MCF 10A (cell line): ENCODE measurements at regions not wholly inside any gene's neighbourhood (a gene's known extent, or its start where the extent isn't known, plus 50 kb on each side); places are given as distances from the start of the nearest gene placed in this dataset.
"Not testable (repeated sequence)": the region's sequence is repeated elsewhere in the genome, so short reads cannot be mapped to it uniquely, and the experiment has no call there.

Experiments used
- BruUV-seq: library from RNA; stranded (reverse); fragments of 400-500 nt; replicated peaks from 2 replicates; lab custom pipeline; 2021; lab: Mats Ljungman, UMichigan
- CTCF ChIA-PET: fragments of 300-600 bp; sonication (Branson Sonifier 250); formaldehyde crosslinking; extraction: SDS; loops from one replicate; lab custom pipeline; 2021; ENCODE audit warnings: antibody characterized with exemption, inconsistent platforms; lab: Yijun Ruan, JAX
- POLR2A ChIA-PET: fragments of 300-600, 350-650 bp; sonication (Branson Sonifier 250); formaldehyde crosslinking; extraction: SDS; loops from one replicate; lab custom pipeline; 2020; ENCODE audit warnings: antibody characterized with exemption, inconsistent platforms; lab: Yijun Ruan, JAX
- DNase-seq: peaks from one replicate; pipeline ENCODE4 v3.0.0-alpha.2; 2018; ENCODE audit not compliant: unreplicated experiment
- H3K27ac Mint-ChIP-seq: one replicate; pipeline ENCODE4 v1.8.0; 2022; ENCODE audit warnings: mild to moderate bottlenecking, low read depth, mixed read lengths; ENCODE audit not compliant: unreplicated experiment
- H3K27me3 Mint-ChIP-seq: one replicate; pipeline ENCODE4 v1.8.0; 2022; ENCODE audit warnings: mixed read lengths; ENCODE audit not compliant: insufficient read depth, unreplicated experiment
- H3K36me3 Mint-ChIP-seq: one replicate; pipeline ENCODE4 v1.8.0; 2022; ENCODE audit warnings: mild to moderate bottlenecking, moderate library complexity, mixed read lengths; ENCODE audit not compliant: insufficient read depth, unreplicated experiment
- H3K4me1 Mint-ChIP-seq: one replicate; pipeline ENCODE4 v1.8.0; 2022; ENCODE audit warnings: mixed read lengths; ENCODE audit not compliant: insufficient read depth, unreplicated experiment
- H3K4me3 Mint-ChIP-seq: one replicate; pipeline ENCODE4 v1.8.0; 2022; ENCODE audit warnings: mild to moderate bottlenecking, moderate library complexity, mixed read lengths; ENCODE audit not compliant: unreplicated experiment
- H3K9me3 Mint-ChIP-seq: one replicate; pipeline ENCODE4 v1.8.0; 2022; ENCODE audit warnings: mixed read lengths; ENCODE audit not compliant: unreplicated experiment
- CTCF ChIP-seq: fragments of 200-600 bp; IDR thresholded peaks from one replicate; pipeline ENCODE4 v1.8.0; 2022; ENCODE audit warnings: antibody characterized with exemption, mild to moderate bottlenecking; ENCODE audit not compliant: unreplicated experiment
- intact Hi-C: fragments of 100-400 bp; cut with micrococcal nuclease; formaldehyde crosslinking; loops from 2 replicates; pipeline ENCODE4 v1.14.1; 2022

GRCh38 chr4:59664771-59665170 is 1535.4 kb upstream of the ADGRL3 start:
- BruUV-seq, result no TSS peak
- H3K36me3 Mint-ChIP-seq, result no peaks in the 10 kb centered on the region
- H3K4me1 Mint-ChIP-seq, result no peaks in the 10 kb centered on the region
- H3K9me3 Mint-ChIP-seq, result peaks cover 8% of the 10 kb centered on the region
- ChIA-PET POLR2A (interaction anchor here (0.7 to 1.3 kb wide), 2 partner anchors 51 to 58 kb away, joined by 3 read pairs; no protein-coding TSS in a partner anchor), CTCF (interaction anchor here (0.8 kb wide), 1 partner anchor 226 kb away, joined by 3 read pairs; no protein-coding TSS in a partner anchor)
- no peak overlapping the region for H3K4me3 Mint-ChIP-seq
- no peak overlapping the region for H3K27ac Mint-ChIP-seq
- DNase-seq, result no peak
- intact Hi-C loops, result no loop called here
- H3K27me3 Mint-ChIP-seq, result no peaks in the 10 kb centered on the region
- no peak for TF ChIP-seq CTCF

GRCh38 chr4:59666645-59667044 is 1533.5 kb upstream of the ADGRL3 start:
- no peaks in the 10 kb centered on the region for H3K36me3 Mint-ChIP-seq
- POLR2A ChIA-PET, result no interaction called here
- H3K27ac Mint-ChIP-seq, result no peak overlapping the region
- H3K27me3 Mint-ChIP-seq, result no peaks in the 10 kb centered on the region
- no peak for DNase-seq
- peaks cover 8% of the 10 kb centered on the region for H3K9me3 Mint-ChIP-seq
- H3K4me3 Mint-ChIP-seq, result no peak overlapping the region
- no TSS peak for BruUV-seq
- H3K4me1 Mint-ChIP-seq, result no peaks in the 10 kb centered on the region
- intact Hi-C loops, result no loop called here
- TF ChIP-seq CTCF, result no peak
- CTCF ChIA-PET, result interaction anchor here (0.6 kb wide), 1 partner anchor 33 kb away, joined by 4 read pairs; no protein-coding TSS in a partner anchor

GRCh38 chr4:59671037-59671436 is 1529.1 kb upstream of the ADGRL3 start:
- H3K27me3 Mint-ChIP-seq, result no peaks in the 10 kb centered on the region
- no peak overlapping the region for H3K27ac Mint-ChIP-seq
- ChIA-PET POLR2A (no interaction called here), CTCF (no interaction called here)
- no peaks in the 10 kb centered on the region for H3K36me3 Mint-ChIP-seq
- intact Hi-C loops, result no loop called here
- TF ChIP-seq CTCF, result no peak
- DNase-seq, result no peak
- no TSS peak for BruUV-seq
- H3K4me1 Mint-ChIP-seq, result no peaks in the 10 kb centered on the region
- peaks cover 8% of the 10 kb centered on the region for H3K9me3 Mint-ChIP-seq
- no peak overlapping the region for H3K4me3 Mint-ChIP-seq

- Mint-ChIP-seq H3K9me3 (no peaks in the 10 kb centered on the region), H3K4me1 (no peaks in the 10 kb centered on the region), H3K4me3 (no peak overlapping the region), H3K27ac (no peak overlapping the region), H3K36me3 (no peaks in the 10 kb centered on the region), H3K27me3 (no peaks in the 10 kb centered on the region)
- ChIA-PET POLR2A (no interaction called here), CTCF (no interaction called here)
- BruUV-seq, result no TSS peak
- DNase-seq, result no peak
- TF ChIP-seq CTCF, result no peak
- intact Hi-C loops, result no loop called here
Measured at GRCh38 chr4:59676389-59676788, 1523.7 kb upstream of the ADGRL3 start.

GRCh38 chr4:59676992-59677391 is 1523.1 kb upstream of the ADGRL3 start:
- BruUV-seq, H3K27me3 Mint-ChIP-seq, DNase-seq, H3K9me3 Mint-ChIP-seq, H3K4me1 Mint-ChIP-seq, H3K36me3 Mint-ChIP-seq, CTCF ChIA-PET, H3K4me3 Mint-ChIP-seq, intact Hi-C loops, POLR2A ChIA-PET, H3K27ac Mint-ChIP-seq: not testable (repeated sequence)
